ENCODE measurements at regions not wholly inside any gene's neighbourhood (a gene's known extent, or its start where the extent isn't known, plus 50 kb on each side); places are given as distances from the start of the nearest gene placed in this dataset.

DNA sequence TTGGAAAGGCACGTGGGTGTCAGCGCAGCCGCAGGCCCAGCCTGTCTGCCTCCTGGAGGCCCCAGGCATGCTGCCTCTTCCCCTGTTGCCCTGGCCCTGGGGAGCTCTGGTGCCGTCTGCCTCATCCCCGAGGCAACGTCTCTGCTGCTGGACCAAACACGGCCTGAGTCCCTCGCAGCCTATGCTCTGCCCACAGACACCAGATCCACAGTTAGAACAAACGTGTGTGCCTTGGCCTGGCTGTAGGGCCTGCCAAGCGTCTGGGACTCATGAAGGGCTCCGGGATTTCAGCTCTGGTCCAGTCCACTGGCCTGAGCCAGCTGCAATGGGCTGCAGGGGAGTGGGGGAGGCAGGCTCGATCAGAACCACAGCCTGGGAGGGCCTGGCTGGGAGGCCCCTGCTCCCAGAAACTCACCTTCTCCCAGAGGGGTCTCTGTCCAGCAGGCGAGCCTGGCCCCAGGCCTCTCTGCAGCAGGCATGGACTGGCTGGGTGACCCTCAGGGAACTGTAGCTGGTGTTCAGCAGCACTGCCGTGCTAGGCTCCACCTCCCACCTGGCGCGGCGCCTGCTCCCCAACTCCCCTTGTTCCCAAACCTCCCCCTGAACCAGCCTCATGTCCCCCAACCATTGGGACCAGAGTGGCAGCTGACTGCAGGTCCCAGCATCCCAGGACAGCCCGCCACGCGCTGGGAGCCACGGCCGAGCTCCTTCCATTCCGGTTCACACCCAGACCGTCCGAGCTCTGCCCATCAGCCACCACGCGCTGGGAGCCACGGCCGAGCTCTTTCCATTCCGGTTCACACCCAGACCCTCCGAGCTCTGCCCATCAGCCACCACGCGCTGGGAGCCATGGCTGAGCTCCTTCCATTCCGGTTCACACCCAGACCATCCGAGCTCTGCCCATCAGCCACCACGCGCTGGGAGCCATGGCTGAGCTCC is 197.0 kb downstream of the DLL1 start:
- DNase-seq, result no peak

DNA sequence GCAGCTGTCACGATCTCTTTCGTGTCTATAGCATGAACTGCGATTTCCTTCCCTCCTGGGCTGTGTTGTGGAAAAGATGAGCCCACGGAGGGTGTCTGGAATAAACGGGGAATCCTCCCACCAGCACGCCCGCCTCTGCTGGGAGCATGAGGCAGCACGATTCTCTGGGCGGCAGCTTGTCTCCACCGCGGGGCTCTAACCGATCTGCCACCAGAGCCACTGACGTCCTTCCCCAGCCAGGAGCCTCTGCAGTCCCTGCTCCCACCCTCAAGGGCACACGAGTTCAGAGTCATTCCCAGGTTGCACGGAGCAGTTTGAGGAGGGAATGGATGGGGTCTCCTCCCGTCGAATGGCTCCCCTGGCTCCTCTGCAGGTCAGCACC is 197.6 kb downstream of the DLL1 start:
- DNase-seq, result no peak

DNA sequence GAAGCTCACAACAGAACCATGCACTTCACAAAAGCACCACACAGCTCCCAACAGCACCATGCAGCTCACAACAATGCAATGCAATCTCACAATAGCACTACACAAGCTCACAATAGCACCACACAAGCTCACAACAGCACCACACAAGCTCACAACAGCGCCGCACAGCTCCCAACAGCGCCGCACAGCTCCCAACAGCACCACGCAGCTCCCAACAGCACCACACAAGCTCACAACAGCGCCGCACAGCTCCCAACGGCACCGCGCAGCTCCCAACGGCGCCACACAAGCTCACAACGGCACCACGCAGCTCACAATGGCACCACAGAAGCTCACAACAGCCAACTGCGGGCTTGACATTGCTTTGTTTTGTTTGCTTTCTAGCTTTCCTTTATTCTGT is 198.1 kb downstream of the DLL1 start:
- no peak for DNase-seq

DNA sequence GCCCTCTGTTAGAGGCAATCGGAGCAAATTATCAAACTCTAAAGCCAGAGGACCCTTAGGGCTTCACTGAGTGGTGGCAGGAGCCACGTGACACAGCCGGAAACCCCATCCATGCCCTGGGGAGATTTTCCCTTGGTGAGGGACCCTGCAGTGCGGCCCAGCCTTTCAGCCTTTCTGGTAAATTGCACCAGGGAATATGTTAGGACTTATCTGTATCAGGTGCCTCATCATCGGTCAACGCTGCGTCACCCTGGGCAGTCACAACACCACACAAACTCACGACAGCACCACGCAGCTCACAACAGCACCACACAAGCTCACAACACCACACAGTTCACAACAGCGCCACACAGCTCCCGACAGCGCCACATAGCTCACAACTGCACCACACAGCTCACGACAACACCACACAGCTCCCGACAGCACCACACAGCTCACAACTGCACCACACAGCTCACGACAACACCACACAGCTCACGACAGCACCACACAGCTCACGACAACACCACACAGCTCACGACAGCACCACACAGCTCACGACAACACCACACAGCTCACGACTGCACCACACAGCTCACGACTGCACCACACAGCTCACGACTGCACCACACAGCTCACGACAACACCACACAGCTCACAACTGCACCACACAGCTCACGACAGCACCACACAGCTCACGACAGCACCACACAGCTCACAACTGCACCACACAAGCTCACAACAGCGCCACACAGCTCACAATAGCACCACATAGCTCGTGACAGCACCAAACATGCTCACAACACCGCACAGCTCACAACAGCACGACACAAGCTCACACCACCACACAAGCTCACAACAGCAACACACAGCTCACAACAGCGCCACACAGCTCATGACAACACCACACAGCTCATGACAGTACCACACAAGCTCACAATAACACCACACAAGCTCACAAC is 199.0 kb downstream of the DLL1 start:
- DNase-seq, result no peak

DNA sequence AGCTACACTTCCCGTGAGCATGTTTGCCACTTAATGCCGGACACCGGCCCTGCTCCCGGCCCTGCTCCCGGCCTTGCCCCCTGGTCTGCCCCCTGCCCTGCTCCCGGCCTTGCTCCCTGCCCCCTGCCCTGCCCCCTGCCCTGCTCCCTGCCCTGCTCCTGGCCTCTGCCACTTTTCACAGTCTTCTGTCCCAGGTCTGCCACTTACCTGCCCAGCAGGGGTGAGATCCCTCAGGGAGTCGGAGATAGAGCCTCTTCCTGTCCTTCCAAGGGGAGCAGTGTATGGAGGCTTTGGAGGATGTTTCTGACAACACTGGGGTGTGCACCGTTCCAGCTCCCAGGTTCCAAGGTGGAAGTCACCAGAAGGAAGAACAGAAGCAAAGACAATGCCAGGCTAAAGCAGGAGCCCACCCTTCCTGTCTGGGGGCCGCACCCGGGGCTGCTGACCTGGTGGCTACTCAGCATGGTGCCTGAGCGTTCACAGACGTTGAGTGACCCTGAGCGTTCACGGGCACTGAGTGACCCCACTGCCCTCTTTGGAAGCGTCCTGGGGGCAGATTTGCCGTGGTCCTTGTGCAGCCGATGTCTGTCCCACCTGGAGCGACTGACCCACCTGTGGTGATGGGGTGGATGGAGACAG is 199.8 kb downstream of the DLL1 start:
- DNase-seq, result no peak

DNA sequence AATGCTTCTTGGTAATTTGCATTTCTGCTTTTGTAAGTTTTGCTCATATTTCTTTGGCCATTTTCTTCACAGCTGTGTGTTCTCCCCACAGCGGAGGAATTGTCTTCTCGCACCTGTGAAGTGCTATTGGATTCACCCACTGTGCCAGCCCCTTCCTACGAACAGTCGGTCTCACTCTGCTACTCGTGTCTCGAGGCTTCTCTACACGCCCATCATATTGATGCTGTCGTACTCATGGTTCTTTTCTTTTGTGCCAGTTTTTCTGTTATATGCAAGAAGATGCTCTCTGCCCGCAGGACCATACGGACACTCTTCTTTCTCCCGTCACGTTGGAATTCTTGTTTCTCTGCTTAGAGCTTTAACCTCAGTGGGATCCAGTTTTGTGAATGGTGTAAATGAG is 200.3 kb downstream of the DLL1 start:
- no peak for DNase-seq

DNA sequence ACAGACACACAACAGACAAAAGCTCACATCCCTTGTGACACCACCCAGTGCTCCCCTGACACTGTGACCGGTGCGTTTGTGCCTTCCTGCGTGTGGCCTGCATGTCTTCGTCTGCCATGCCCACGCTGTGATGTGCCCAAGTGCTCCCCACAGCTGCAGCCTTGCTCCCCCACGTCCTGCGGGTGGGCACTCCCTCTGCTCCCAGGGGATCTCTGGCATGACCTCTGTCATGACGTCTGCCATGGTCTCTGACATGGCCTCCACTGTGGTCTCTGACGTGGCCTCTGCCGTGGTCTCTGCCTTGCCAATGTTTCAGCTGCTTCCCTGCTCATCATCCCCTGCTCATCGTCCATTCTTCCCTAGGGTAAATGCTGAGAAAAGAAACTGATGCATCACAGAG is 200.9 kb downstream of the DLL1 start:
- no peak for DNase-seq

DNA sequence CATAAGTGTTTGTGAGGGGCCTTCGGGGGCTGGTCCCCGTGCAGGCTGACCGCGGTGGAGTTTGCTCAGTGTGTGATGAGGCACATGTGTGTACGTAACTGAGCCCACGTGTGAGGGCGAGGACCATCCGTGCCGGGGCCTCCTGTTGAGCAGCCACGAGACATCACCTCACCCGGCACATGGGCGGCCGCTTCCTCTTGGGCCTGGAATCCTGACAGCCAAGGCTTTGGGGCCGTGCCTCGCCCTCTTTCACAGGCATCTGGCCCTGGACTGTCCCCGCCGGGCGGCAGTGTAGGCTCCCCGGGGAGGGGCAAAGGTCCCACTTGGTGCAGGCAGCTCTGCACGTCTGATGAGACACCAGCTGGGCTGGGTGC is 202.3 kb downstream of the DLL1 start:
- DNase-seq, result no peak

DNA sequence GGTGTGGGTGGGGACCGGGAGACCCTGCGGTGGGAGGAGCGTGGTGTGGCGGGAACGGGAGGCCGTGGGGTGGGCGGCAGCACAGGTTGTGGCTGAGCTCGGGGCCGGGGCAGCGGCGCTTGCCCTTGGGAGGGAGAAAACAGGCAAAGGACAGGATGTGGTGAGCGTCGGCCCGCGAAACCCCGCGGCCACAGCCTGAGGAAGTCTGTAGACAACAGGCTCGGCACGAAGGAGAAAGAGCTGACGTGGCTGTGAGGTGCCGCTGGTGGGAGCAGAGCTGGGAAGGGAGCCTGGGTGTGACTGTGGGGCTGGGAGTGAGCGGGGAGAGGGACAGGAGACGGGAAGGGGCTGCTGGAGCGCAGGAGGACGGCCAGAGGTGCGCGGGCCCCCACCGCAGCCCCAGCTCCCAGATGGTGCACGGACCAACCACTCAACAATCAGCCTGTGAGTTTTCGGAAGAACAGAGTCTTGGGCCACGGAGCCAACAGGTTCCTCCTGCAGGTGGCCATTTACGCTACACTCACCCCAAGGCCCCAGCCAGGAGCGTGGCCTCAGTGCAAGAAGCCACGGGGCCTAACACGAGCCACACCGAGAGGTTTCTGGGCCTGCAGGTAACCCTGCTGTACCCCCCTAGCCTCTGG is 202.8 kb downstream of the DLL1 start:
- DNase-seq, result peak in 1 of 4 experiments; percentile 21

DNA sequence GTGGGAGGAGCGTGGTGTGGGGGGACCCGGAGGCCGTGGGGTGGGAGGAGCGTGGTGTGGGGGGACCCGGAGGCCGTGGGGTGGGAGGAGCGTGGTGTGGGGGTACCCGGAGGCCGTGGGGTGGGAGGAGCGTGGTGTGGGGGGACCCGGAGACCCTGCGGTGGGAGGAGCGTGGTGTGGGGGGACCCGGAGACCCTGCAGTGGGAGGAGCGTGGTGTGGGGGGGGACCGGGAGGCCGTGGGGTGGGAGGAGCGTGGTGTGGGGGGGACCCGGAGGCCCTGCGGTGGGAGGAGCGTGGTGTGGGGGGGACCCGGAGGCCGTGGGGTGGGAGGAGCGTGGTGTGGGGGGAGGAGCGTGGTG is 203.5 kb downstream of the DLL1 start:
- DNase-seq, result peak in 2 of 4 experiments; percentile 18 to 39

DNA sequence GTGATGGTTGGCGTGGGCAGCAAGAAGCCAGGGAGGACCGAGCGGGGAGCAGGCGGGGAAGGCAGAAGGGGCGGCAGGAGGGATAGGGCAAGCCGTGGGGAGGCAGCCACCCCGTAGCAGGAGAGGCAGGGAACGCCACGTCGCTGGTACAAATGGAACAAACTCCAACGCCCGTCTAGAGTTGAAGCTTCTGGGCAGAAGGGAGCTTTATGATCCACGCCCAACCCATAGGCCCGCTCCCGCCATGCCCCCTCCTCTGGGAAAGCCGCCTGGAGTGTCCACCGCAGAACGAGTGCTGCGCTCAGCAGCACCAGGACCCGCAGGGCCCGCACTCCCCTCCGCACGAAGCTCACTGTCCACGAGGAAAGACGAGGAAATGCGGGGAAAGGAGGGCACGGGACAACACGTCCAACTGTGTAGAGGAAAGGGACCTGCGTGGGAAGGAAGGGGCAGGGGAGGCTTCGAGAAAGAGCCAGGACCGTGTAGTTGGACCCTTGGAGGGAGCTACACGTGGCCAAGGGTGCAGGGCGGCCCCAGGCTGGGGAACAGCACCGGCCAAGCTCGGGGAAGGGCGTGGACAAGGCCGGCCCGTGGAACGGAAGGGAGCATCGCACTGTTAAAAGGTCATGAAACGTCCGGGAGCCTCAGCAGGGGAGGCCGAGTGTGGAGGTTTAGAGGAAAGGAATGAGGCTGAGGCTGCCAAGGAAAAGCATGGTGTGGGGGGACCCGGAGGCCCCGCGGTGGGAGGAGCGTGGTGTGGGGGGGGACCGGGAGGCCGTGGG is 204.0 kb downstream of the DLL1 start:
- peak in 1 of 4 experiments; percentile 39 for DNase-seq

DNA sequence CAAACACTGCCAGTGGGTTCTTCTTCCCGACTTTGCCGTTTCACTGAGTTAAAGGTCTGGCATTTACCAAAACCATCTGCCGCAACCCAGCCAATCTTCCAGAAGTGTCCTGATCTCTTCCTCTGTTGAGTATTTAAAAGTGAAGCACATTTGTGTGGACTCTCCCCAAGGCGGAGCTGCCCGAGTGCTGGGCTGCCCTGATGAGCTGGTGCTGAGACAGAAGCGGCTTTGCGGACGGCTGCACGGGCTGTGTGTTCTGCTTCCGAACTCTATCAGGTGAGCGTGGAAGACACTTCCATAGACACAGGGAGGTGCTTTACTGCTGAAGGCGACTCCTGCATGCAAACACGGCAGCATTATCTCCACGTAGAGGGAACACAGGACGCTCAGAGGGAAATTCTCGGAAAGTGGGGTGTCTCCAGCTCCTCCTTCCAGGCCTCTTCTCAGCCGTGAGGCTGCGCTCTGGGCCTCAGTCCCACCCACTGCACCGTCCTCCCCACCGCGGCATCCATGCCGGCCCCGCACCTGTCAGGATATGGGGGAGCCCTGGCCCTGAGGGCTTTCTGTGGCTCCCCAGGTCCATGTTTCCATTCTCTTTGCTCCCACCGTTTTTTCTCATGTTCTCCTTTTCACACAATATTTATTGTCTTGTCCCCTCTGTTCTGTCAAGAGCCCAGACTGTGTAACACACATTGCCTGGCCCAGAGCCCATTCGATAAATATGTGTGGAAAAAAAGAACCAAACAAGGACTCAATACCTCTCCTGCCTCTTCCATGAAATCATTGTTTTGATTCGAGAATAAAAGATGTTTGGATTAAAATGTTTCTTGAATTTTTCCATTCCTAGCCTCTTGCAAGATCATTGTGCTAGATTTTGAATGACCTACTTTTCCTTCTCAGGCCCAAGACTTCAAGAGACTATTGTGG is 205.1 kb downstream of the DLL1 start:
- no peak for DNase-seq

DNA sequence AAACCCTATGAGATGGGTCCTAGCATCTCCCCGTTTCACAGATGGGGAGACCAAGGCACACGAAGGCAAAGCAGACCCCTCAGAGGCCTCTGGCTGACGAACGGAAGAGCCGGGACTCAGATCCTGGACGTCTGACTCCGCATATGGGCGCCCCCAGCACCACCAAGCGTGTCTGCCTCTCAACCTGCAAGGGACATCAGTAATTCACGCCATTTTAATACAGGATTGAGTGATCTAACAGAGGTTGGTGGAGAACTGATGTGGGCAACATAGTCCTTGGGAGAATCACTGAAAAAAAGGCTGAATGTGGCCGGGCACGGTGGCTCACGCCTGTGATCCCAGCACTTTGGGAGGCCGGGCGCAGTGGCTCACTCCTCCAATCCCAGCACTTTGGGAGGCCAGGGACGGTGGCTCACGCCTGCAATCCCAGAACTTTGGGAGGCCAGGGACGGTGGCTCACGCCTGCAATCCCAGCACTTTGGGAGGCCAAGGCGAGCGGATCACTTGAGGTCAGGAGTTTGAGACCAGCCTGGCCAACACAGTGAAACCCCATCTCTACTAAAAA is 206.6 kb downstream of the DLL1 start:
- no peak for DNase-seq

DNA sequence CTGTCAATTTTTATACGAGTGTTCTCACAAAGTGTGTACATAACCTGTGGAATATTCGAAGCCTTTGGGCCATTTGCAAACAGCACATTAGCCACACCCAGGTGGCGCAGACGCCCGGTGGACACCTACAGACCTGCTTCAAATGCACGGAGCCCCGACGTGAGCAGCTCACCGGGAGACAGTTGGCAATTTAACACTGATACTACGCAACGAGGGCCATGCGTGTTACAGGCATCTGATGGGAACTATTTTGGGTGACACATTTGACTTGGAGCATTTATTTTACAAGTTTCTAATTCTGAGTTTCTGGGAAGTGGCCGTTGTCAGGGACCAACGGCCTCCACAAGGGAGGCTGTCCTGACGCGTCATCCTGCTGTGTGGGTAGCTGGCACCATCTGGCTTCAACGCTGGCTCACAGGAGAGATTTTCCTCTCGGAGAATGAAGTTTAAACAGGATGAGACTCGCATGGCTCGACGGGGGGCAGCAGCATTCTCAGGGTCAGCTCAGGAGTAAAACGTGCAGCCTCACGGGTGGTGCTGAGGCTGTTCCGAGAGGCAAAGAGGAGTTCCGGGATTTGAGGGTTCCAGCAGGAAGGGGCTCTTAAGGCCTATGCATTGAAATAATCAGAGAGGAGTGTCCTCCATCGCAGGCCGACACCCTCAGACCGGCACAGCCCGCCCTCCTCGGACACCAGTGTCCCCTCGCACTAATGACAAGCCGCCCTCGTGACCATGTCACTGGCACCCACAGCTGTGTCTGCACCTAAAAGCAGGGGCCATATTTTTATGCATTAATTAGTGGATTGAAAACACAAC is 207.4 kb downstream of the DLL1 start:
- no peak for DNase-seq

DNA sequence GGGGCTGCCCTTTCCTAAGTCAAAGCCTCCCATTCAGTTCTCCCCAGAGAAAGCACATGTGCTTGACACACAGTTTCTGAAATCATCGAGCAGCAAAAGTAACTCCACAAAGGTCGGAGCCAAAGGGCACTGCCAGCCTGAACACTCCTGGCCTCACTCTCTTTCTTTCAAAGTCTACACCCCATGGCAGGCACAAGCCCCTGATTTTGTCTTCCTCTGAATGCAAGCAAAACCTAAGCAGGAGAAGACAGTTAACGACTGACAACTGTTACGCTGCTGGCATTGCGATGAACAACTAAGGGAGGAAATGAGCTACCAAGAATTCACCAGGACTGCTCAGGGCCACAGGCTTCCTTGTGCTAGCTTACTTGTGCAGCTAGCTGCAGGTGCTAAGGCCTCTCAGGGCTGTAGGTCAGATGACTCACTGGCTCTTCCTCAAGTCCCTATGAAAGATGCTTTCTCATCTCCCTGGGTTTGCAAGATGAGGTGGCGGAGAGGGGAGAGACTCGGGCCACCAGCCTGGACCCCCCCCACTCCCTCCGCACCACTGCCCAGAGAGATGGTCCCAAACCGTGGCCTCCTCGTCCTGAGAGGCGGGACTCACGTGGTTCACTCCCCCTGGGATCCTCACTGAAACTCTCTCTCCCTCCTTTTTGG is 208.2 kb downstream of the DLL1 start:
- DNase-seq, result no peak

DNA sequence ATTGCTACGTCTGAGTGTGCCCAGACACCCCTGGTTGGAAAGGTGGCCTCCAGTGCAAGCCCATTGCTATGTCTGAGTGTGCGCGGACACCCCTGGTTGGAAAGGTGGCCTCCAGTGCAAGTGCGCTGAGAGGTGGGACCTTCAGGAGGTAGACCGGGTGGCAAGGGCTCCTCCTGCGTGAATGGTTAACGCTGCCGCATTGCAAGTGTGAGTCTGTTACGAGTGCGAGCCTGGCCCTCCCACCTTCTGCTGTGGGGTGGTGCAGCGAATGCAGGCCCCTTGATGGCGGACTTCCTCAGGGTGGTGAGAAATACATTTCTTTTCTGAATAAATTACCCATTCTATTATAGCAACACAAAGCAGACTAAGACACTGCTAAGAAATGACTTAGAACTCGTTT is 208.8 kb downstream of the DLL1 start:
- DNase-seq, result no peak

DNA sequence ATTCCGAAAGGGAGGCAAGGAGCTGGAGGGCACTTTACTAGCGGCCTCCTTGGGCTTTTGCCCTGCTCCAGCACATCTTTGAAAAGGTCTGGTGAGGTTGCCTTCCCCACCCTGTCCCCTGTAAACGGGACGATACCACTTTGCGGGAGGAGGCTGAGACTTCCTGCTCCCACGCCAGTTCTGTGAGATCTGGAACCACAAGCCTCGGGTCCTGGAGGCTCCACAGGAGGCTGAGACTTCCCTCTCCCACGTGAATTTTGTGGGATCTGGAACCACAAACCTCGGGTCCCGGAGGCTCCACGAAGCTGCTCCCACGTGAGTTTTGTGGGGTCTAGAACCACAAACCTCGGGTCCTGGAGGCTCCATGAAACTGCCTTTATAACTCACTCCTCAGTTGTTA is 209.3 kb downstream of the DLL1 start:
- DNase-seq, result no peak

DNA sequence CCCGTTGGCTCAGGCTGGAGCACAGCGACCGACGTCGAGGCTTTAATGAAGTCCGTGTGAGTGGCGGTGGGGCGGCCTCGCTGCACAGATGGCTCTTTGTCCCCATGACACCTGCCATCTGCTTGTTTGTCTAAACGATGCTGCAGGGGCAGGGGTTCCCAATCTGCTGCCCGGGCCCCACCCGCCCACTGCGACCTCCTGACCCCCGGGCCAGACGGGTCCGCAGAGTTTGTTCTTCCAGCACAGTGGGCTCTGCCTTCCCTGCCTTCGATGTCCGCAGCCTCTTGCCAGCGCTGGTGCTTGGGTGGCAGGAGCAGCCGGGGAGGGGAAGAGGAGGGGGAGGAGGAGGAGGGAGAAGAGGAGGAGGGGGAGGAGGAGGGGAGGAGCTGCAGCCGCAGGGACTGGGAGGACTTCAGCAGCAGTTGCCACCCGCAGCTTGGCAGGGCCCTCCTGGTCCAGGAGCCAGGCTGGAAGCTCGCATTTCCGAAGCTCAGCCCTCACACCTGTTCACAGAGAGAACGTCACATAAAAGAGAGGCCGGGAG is 210.0 kb downstream of the DLL1 start:
- no peak for DNase-seq
